Central memory CD8-positive, alpha-beta T cell (primary cell): ENCODE measurements at regions not wholly inside any gene's neighbourhood (a gene's known extent, or its start where the extent isn't known, plus 50 kb on each side); places are given as distances from the start of the nearest gene placed in this dataset.

Experiments used
- ATAC-seq: fragments of 150-1000 bp; cut with Tn5 transposase; replicated peaks from 2 replicates; pipeline ENCODE4 v1.10.0; 2022; ENCODE audit warnings: mild to moderate bottlenecking, moderate FRiP score, moderate number of reproducible peaks; ENCODE audit not compliant: poor library complexity, severe bottlenecking; ENCODE audit errors: extremely low read depth
- DNase-seq, 2 donors: peaks; one replicate each; pipeline ENCODE4 v3.0.0; 2021; ENCODE audit warnings: low spot score in 2 of 2
- H3K27ac Mint-ChIP-seq: one replicate; pipeline ENCODE4 v1.8.0; 2022; ENCODE audit warnings: low read depth, mild to moderate bottlenecking, moderate library complexity, mixed read lengths
- H3K27me3 Mint-ChIP-seq: one replicate; pipeline ENCODE4 v1.8.0; 2022; ENCODE audit warnings: mixed read lengths
- H3K36me3 Mint-ChIP-seq: one replicate; pipeline ENCODE4 v1.8.0; 2022; ENCODE audit warnings: mild to moderate bottlenecking, moderate library complexity, mixed read lengths; ENCODE audit not compliant: insufficient read depth
- H3K4me1 Mint-ChIP-seq: one replicate; pipeline ENCODE4 v1.8.0; 2022; ENCODE audit warnings: mixed read lengths
- H3K4me3 Mint-ChIP-seq: one replicate; pipeline ENCODE4 v1.8.0; 2022; ENCODE audit warnings: mild to moderate bottlenecking, moderate library complexity, mixed read lengths
- H3K9me3 Mint-ChIP-seq: one replicate; pipeline ENCODE4 v1.8.0; 2022; ENCODE audit warnings: mixed read lengths

GRCh38 chr6:140083375-140083774, 708.9 kb upstream of the CITED2 start:
- ATAC-seq (no peak), DNase-seq (no peak)
- no peaks in the 10 kb centered on the region for H3K9me3 Mint-ChIP-seq
- no peaks in the 10 kb centered on the region for H3K36me3 Mint-ChIP-seq
- peaks cover 6% of the 10 kb centered on the region for H3K27me3 Mint-ChIP-seq
- H3K27ac Mint-ChIP-seq = no peak overlapping the region
- no peaks in the 10 kb centered on the region for H3K4me1 Mint-ChIP-seq
- no peak overlapping the region for H3K4me3 Mint-ChIP-seq

- DNase-seq (no peak), ATAC-seq (no peak)
- H3K4me3 Mint-ChIP-seq = no peak overlapping the region
- no peaks in the 10 kb centered on the region for H3K9me3 Mint-ChIP-seq
- no peak overlapping the region for H3K27ac Mint-ChIP-seq
- H3K36me3 Mint-ChIP-seq = no peaks in the 10 kb centered on the region
- H3K4me1 Mint-ChIP-seq = no peaks in the 10 kb centered on the region
- H3K27me3 Mint-ChIP-seq = peaks cover 9% of the 10 kb centered on the region
Measured at GRCh38 chr6:140082867-140083297, 708.4 kb upstream of the CITED2 start.

GRCh38 chr6:140079328-140079727, 704.9 kb upstream of the CITED2 start:
- Mint-ChIP-seq H3K27ac (no peak overlapping the region), H3K27me3 (peaks cover 36% of the 10 kb centered on the region), H3K4me3 (no peak overlapping the region), H3K9me3 (no peaks in the 10 kb centered on the region), H3K36me3 (no peaks in the 10 kb centered on the region), H3K4me1 (no peaks in the 10 kb centered on the region)
- DNase-seq (no peak), ATAC-seq (no peak)

GRCh38 chr6:140078561-140079125, 704.2 kb upstream of the CITED2 start:
- no peak overlapping the region for H3K4me3 Mint-ChIP-seq
- ATAC-seq (no peak), DNase-seq (no peak)
- H3K27me3 Mint-ChIP-seq = peaks cover 42% of the 10 kb centered on the region
- no peaks in the 10 kb centered on the region for H3K9me3 Mint-ChIP-seq
- H3K27ac Mint-ChIP-seq = no peak overlapping the region
- H3K4me1 Mint-ChIP-seq = no peaks in the 10 kb centered on the region
- H3K36me3 Mint-ChIP-seq = no peaks in the 10 kb centered on the region

- H3K27ac Mint-ChIP-seq = no peak overlapping the region
- no peak overlapping the region for H3K4me3 Mint-ChIP-seq
- no peaks in the 10 kb centered on the region for H3K4me1 Mint-ChIP-seq
- H3K36me3 Mint-ChIP-seq = no peaks in the 10 kb centered on the region
- H3K9me3 Mint-ChIP-seq = no peaks in the 10 kb centered on the region
- DNase-seq (no peak), ATAC-seq (no peak)
- H3K27me3 Mint-ChIP-seq = peaks cover 44% of the 10 kb centered on the region
Measured at GRCh38 chr6:140077827-140078560, 703.5 kb upstream of the CITED2 start.

- DNase-seq (no peak), ATAC-seq (no peak)
- no peaks in the 10 kb centered on the region for H3K9me3 Mint-ChIP-seq
- no peak overlapping the region for H3K27ac Mint-ChIP-seq
- no peak overlapping the region for H3K4me3 Mint-ChIP-seq
- H3K4me1 Mint-ChIP-seq = no peaks in the 10 kb centered on the region
- no peaks in the 10 kb centered on the region for H3K36me3 Mint-ChIP-seq
- peaks cover 44% of the 10 kb centered on the region for H3K27me3 Mint-ChIP-seq
Measured at GRCh38 chr6:140076105-140076504, 701.7 kb upstream of the CITED2 start.

- DNase-seq = no peak
- H3K36me3 Mint-ChIP-seq = no peaks in the 10 kb centered on the region
Measured at GRCh38 chr6:140073456-140073855, 699.0 kb upstream of the CITED2 start.

GRCh38 chr6:140071601-140072062, 697.2 kb upstream of the CITED2 start:
- no peaks in the 10 kb centered on the region for H3K36me3 Mint-ChIP-seq
- DNase-seq (no peak), ATAC-seq (no peak)
- no peak overlapping the region for H3K4me3 Mint-ChIP-seq
- no peak overlapping the region for H3K27ac Mint-ChIP-seq
- peaks cover 23% of the 10 kb centered on the region for H3K27me3 Mint-ChIP-seq
- H3K4me1 Mint-ChIP-seq = no peaks in the 10 kb centered on the region
- H3K9me3 Mint-ChIP-seq = no peaks in the 10 kb centered on the region

More at GRCh38 chr6:140073456-140073855, 699.0 kb upstream of the CITED2 start:
- H3K27ac Mint-ChIP-seq = no peak overlapping the region
- H3K4me1 Mint-ChIP-seq = no peaks in the 10 kb centered on the region
- ATAC-seq = no peak
- H3K4me3 Mint-ChIP-seq = no peak overlapping the region
- no peaks in the 10 kb centered on the region for H3K9me3 Mint-ChIP-seq
- peaks cover 37% of the 10 kb centered on the region for H3K27me3 Mint-ChIP-seq

- no peak overlapping the region for H3K27ac Mint-ChIP-seq
- DNase-seq = no peak
- no peaks in the 10 kb centered on the region for H3K9me3 Mint-ChIP-seq
- ATAC-seq = no peak
- no peak overlapping the region for H3K4me3 Mint-ChIP-seq
- H3K27me3 Mint-ChIP-seq = peaks cover 19% of the 10 kb centered on the region
- H3K4me1 Mint-ChIP-seq = no peaks in the 10 kb centered on the region
- H3K36me3 Mint-ChIP-seq = no peaks in the 10 kb centered on the region
Measured at GRCh38 chr6:140070846-140071473, 696.5 kb upstream of the CITED2 start.

GRCh38 chr6:140069576-140069975, 695.1 kb upstream of the CITED2 start:
- no peak for DNase-seq
- H3K27ac Mint-ChIP-seq = no peak overlapping the region
- peaks cover 1% of the 10 kb centered on the region for H3K36me3 Mint-ChIP-seq
- H3K9me3 Mint-ChIP-seq = no peaks in the 10 kb centered on the region
- no peak for ATAC-seq
- no peak overlapping the region for H3K4me3 Mint-ChIP-seq
- no peaks in the 10 kb centered on the region for H3K4me1 Mint-ChIP-seq
- H3K27me3 Mint-ChIP-seq = peaks cover 8% of the 10 kb centered on the region

GRCh38 chr6:140068801-140069200, 694.4 kb upstream of the CITED2 start:
- Mint-ChIP-seq H3K36me3 (peaks cover 1% of the 10 kb centered on the region), H3K9me3 (no peaks in the 10 kb centered on the region), H3K4me1 (no peaks in the 10 kb centered on the region), H3K27ac (no peak overlapping the region), H3K27me3 (peaks cover 3% of the 10 kb centered on the region), H3K4me3 (no peak overlapping the region)
- DNase-seq (no peak), ATAC-seq (no peak)

GRCh38 chr6:140064366-140064765, 689.9 kb upstream of the CITED2 start:
- Mint-ChIP-seq H3K4me3 (no peak overlapping the region), H3K9me3 (no peaks in the 10 kb centered on the region), H3K27ac (no peak overlapping the region), H3K36me3 (peaks cover 1% of the 10 kb centered on the region), H3K4me1 (no peaks in the 10 kb centered on the region), H3K27me3 (peaks cover 23% of the 10 kb centered on the region)
- DNase-seq = no peak
- ATAC-seq = no peak

GRCh38 chr6:140063021-140063399, 688.6 kb upstream of the CITED2 start:
- no peak overlapping the region for H3K4me3 Mint-ChIP-seq
- H3K4me1 Mint-ChIP-seq = no peaks in the 10 kb centered on the region
- ATAC-seq = no peak
- DNase-seq = no peak
- H3K9me3 Mint-ChIP-seq = no peaks in the 10 kb centered on the region
- no peak overlapping the region for H3K27ac Mint-ChIP-seq
- peaks cover 1% of the 10 kb centered on the region for H3K36me3 Mint-ChIP-seq
- H3K27me3 Mint-ChIP-seq = peaks cover 23% of the 10 kb centered on the region
